ENCODE measurements at regions not wholly inside any gene's neighbourhood (a gene's known extent, or its start where the extent isn't known, plus 50 kb on each side); places are given as distances from the start of the nearest gene placed in this dataset.

- Histone ChIP-seq H3K9me2 (ENCODE audit: insufficient read depth) (no peaks in the 10 kb centered on the region), H2AFZ (no peak overlapping the region), H3K9me3 (ENCODE audit: insufficient read depth, low read depth) (peaks cover 10% of the 10 kb centered on the region; the same call in 1 of the 2 replicates), H3K36me3 (ENCODE audit: low read depth) (peaks cover 6% of the 10 kb centered on the region), H3K4me3 (no peak overlapping the region), H3K79me2 (ENCODE audit: low read depth) (no peaks in the 10 kb centered on the region), H3F3A (ENCODE audit: insufficient read depth, low read depth) (0 out of 2 replicates have a peak, but pooled peaks cover 5% of the 10 kb centered on the region), H3K27me3 (ENCODE audit: insufficient read depth, low read depth) (no peaks in the 10 kb centered on the region), H3K4me1 (replicated peaks; ENCODE audit: insufficient read depth) (no peaks in the 10 kb centered on the region), H3K4me2 (no peak overlapping the region), H3K27ac (no peak overlapping the region), H4K20me1 (ENCODE audit: insufficient read depth) (no peaks in the 10 kb centered on the region)
- BruUV-seq (replicated peaks): no TSS peak
- intact Hi-C loops (cut with micrococcal nuclease; ENCODE audit: unreplicated experiment): no loop called here
- DNase-seq: no peak
- ChIA-PET CTCF (no interaction called here), POLR2A (ENCODE audit: unreplicated experiment) (no interaction called here)
- no peak for TF ChIP-seq EZH2 (IDR thresholded peaks at IDR 0.05; ENCODE audit: low read depth)
- TF ChIP-seq, protein P1, sequence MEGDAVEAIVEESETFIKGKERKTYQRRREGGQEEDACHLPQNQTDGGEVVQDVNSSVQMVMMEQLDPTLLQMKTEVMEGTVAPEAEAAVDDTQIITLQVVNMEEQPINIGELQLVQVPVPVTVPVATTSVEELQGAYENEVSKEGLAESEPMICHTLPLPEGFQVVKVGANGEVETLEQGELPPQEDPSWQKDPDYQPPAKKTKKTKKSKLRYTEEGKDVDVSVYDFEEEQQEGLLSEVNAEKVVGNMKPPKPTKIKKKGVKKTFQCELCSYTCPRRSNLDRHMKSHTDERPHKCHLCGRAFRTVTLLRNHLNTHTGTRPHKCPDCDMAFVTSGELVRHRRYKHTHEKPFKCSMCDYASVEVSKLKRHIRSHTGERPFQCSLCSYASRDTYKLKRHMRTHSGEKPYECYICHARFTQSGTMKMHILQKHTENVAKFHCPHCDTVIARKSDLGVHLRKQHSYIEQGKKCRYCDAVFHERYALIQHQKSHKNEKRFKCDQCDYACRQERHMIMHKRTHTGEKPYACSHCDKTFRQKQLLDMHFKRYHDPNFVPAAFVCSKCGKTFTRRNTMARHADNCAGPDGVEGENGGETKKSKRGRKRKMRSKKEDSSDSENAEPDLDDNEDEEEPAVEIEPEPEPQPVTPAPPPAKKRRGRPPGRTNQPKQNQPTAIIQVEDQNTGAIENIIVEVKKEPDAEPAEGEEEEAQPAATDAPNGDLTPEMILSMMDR (conservative IDR thresholded peaks at IDR 0.05): no peak
Observed at GRCh38 chr17:68125111-68125870, 89.8 kb downstream of the KPNA2 start.

GRCh38 chr17:68127914-68128313, 92.4 kb downstream of the KPNA2 start:
- CTCF ChIA-PET: no interaction called here
- BruUV-seq (replicated peaks): no TSS peak

DNA sequence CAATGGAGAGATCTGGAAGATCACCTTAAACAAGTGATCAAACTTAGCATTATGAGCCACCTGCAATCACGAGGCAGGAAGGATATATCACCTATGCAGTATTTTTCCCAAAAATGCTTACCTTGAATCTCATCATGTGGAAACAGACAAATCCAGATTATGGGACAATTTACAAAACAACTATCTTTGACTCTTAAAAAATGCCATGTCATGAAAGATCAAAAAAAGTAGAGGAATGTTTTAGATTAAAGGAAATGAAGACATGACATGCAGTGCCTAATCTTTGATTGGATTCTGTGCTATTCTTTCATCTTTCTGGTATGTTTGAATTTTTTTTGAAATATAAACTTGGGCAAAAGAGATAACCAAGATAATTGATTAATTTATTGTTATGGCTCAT, 95.9 kb downstream of the KPNA2 start:
- BruUV-seq (replicated peaks): no TSS peak
- Histone ChIP-seq H3K4me2 (no peak overlapping the region), H3K9me3 (ENCODE audit: insufficient read depth, low read depth) (no peaks in the 10 kb centered on the region), H3K4me1 (replicated peaks; ENCODE audit: insufficient read depth) (no peaks in the 10 kb centered on the region), H3K36me3 (ENCODE audit: low read depth) (no peaks in the 10 kb centered on the region), H2AFZ (no peak overlapping the region), H3K79me2 (ENCODE audit: low read depth) (no peaks in the 10 kb centered on the region), H3K4me3 (no peak overlapping the region), H3F3A (ENCODE audit: insufficient read depth, low read depth) (no peaks in the 10 kb centered on the region), H3K27me3 (ENCODE audit: insufficient read depth, low read depth) (no peaks in the 10 kb centered on the region), H3K27ac (no peak overlapping the region), H3K9me2 (ENCODE audit: insufficient read depth) (no peaks in the 10 kb centered on the region), H4K20me1 (ENCODE audit: insufficient read depth) (no peaks in the 10 kb centered on the region)
- intact Hi-C loops (cut with micrococcal nuclease; ENCODE audit: unreplicated experiment): no loop called here
- TF ChIP-seq, protein P1 (conservative IDR thresholded peaks at IDR 0.05): no peak
- TF ChIP-seq EZH2 (IDR thresholded peaks at IDR 0.05; ENCODE audit: low read depth): no peak
- POLR2A ChIA-PET (ENCODE audit: unreplicated experiment): no interaction called here
- CTCF ChIA-PET: no interaction called here
- no peak for DNase-seq

More at GRCh38 chr17:68127914-68128313, 92.4 kb downstream of the KPNA2 start:
- TF ChIP-seq EZH2 (IDR thresholded peaks at IDR 0.05; ENCODE audit: low read depth): no peak
- H2AFZ ChIP-seq: no peak overlapping the region
- peaks cover 4% of the 10 kb centered on the region for H3K36me3 ChIP-seq (ENCODE audit: low read depth)
- H3K27me3 ChIP-seq (ENCODE audit: insufficient read depth, low read depth): no peaks in the 10 kb centered on the region
- peaks cover 3% of the 10 kb centered on the region; the same call in 1 of the 2 replicates for H3K9me3 ChIP-seq (ENCODE audit: insufficient read depth, low read depth)
- H3K4me3 ChIP-seq: no peak overlapping the region
- no peaks in the 10 kb centered on the region for H3K79me2 ChIP-seq (ENCODE audit: low read depth)
- no peaks in the 10 kb centered on the region for H3K4me1 ChIP-seq (replicated peaks; ENCODE audit: insufficient read depth)
- no peak overlapping the region for H3K27ac ChIP-seq
- no peaks in the 10 kb centered on the region for H3F3A ChIP-seq (ENCODE audit: insufficient read depth, low read depth)
- H3K4me2 ChIP-seq: no peak overlapping the region
- intact Hi-C loops (cut with micrococcal nuclease; ENCODE audit: unreplicated experiment): no loop called here
- DNase-seq: no peak
- H3K9me2 ChIP-seq (ENCODE audit: insufficient read depth): no peaks in the 10 kb centered on the region
- POLR2A ChIA-PET (ENCODE audit: unreplicated experiment): no interaction called here
- H4K20me1 ChIP-seq (ENCODE audit: insufficient read depth): no peaks in the 10 kb centered on the region

Data from PC-9 (cell line).